MM.1S (cell line): ENCODE measurements at regions not wholly inside any gene's neighbourhood (a gene's known extent, or its start where the extent isn't known, plus 50 kb on each side); places are given as distances from the start of the nearest gene placed in this dataset.

Experiments
- DNase-seq: peaks from one replicate; pipeline ENCODE4 v3.0.0-alpha.2; 2015
- H2AFZ ChIP-seq: fragments of 300-600 bp; sonication (generic); 2 replicates; pipeline ENCODE4 v1.6.0; 2016; ENCODE audit warnings: antibody characterized with exemption, low read length
- H3F3A ChIP-seq: fragments of 300-600 bp; sonication (generic); 2 replicates; pipeline ENCODE4 v1.6.1; 2016; ENCODE audit warnings: mild to moderate bottlenecking, antibody characterized with exemption, low read length, moderate library complexity, mixed read lengths; ENCODE audit not compliant: insufficient read depth
- H3K27ac ChIP-seq: fragments of 300-600 bp; sonication (generic); 2 replicates; pipeline ENCODE4 v1.5.1; 2016; ENCODE audit warnings: mild to moderate bottlenecking, low read length
- H3K27me3 ChIP-seq: fragments of 300-600 bp; sonication (generic); replicated peaks from 2 replicates; pipeline ENCODE4 v1.6.0; 2016; ENCODE audit warnings: low read length; ENCODE audit not compliant: insufficient read depth
- H3K36me3 ChIP-seq: fragments of 300-600 bp; sonication (generic); replicated peaks from 2 replicates; pipeline ENCODE4 v1.6.1; 2016; ENCODE audit warnings: mild to moderate bottlenecking, low read length, mixed read lengths; ENCODE audit not compliant: insufficient read depth
- H3K4me1 ChIP-seq: fragments of 300-600 bp; sonication (generic); 2 replicates; pipeline ENCODE4 v1.6.1; 2016; ENCODE audit warnings: low read length, mixed read lengths
- H3K4me2 ChIP-seq: fragments of 300-600 bp; sonication (generic); 2 replicates; pipeline ENCODE4 v1.6.0; 2016; ENCODE audit warnings: low read depth, low read length
- H3K4me3 ChIP-seq: fragments of 300-600 bp; sonication (generic); 2 replicates; pipeline ENCODE4 v1.5.1; 2016; ENCODE audit warnings: low read length, mixed read lengths
- H3K79me2 ChIP-seq: fragments of 300-600 bp; sonication (generic); 2 replicates; pipeline ENCODE4 v1.6.1; 2016; ENCODE audit warnings: mixed run types, low read length, mixed read lengths
- H3K9ac ChIP-seq: fragments of 300-600 bp; sonication (generic); 2 replicates; pipeline ENCODE4 v1.6.1; 2016; ENCODE audit warnings: low read length, mixed read lengths
- H3K9me2 ChIP-seq: fragments of 300-600 bp; sonication (generic); replicated peaks from 2 replicates; pipeline ENCODE4 v1.6.1; 2016; ENCODE audit warnings: mild to moderate bottlenecking, low read length, mixed read lengths; ENCODE audit not compliant: insufficient read depth
- H3K9me3 ChIP-seq: fragments of 300-600 bp; sonication (generic); replicated peaks from 2 replicates; pipeline ENCODE4 v1.6.1; 2016; ENCODE audit warnings: mild to moderate bottlenecking, low read length, mixed read lengths; ENCODE audit not compliant: insufficient read depth
- H4K20me1 ChIP-seq: fragments of 300-600 bp; sonication (generic); 2 replicates; pipeline ENCODE4 v1.6.1; 2016; ENCODE audit warnings: mild to moderate bottlenecking, low read length, moderate library complexity, mixed read lengths; ENCODE audit not compliant: insufficient read depth
- EZH2 ChIP-seq: fragments of 300-600 bp; sonication (generic); optimal IDR thresholded peaks from 2 replicates; pipeline ENCODE3; 2017; ENCODE audit warnings: low read depth, mild to moderate bottlenecking, antibody characterized with exemption, low read length, mixed read lengths
- EZH2phosphoT487 ChIP-seq: fragments of 300-600 bp; sonication (generic); IDR thresholded peaks from 2 replicates; pipeline ENCODE4 v1.6.1; 2018; ENCODE audit warnings: antibody characterized with exemption, low read length
- TF ChIP-seq, protein P1 (sequence below): fragments of 300-600 bp; sonication (generic); IDR thresholded peaks from 2 replicates; pipeline ENCODE4 v1.5.1; 2016; ENCODE audit warnings: antibody characterized with exemption, low read length, mixed read lengths

DNA sequence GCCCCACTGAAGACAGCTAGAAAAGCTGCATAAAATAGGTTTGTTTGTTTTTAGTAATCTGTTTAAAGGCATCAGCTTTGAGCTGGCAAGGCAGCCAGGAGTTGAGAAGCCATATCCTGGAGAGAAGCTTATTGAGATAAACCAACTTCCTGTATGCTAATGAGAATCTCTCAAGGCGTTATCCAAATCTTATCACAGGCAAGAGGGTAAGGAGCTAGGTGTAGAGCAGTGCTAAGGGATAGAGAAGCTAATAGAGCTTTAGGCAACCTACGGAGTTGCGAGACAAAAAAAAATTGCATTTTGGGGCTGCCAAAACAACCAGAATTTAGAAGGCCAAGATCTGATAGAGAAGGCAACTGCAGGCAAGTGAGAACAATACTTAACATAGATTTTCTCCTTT is 641.6 kb downstream of the SH2D4B start:
- no peaks in the 10 kb centered on the region for H3F3A ChIP-seq
- no peaks in the 10 kb centered on the region for H3K79me2 ChIP-seq
- TF ChIP-seq, protein P1, sequence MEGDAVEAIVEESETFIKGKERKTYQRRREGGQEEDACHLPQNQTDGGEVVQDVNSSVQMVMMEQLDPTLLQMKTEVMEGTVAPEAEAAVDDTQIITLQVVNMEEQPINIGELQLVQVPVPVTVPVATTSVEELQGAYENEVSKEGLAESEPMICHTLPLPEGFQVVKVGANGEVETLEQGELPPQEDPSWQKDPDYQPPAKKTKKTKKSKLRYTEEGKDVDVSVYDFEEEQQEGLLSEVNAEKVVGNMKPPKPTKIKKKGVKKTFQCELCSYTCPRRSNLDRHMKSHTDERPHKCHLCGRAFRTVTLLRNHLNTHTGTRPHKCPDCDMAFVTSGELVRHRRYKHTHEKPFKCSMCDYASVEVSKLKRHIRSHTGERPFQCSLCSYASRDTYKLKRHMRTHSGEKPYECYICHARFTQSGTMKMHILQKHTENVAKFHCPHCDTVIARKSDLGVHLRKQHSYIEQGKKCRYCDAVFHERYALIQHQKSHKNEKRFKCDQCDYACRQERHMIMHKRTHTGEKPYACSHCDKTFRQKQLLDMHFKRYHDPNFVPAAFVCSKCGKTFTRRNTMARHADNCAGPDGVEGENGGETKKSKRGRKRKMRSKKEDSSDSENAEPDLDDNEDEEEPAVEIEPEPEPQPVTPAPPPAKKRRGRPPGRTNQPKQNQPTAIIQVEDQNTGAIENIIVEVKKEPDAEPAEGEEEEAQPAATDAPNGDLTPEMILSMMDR = no peak
- TF ChIP-seq EZH2 (no peak), EZH2phosphoT487 (no peak)
- H4K20me1 ChIP-seq = no peaks in the 10 kb centered on the region
- H3K4me1 ChIP-seq = no peaks in the 10 kb centered on the region
- no peaks in the 10 kb centered on the region for H3K9me3 ChIP-seq
- no peak for DNase-seq
- no peaks in the 10 kb centered on the region for H3K27me3 ChIP-seq
- H3K9me2 ChIP-seq = no peaks in the 10 kb centered on the region
- H3K36me3 ChIP-seq = no peaks in the 10 kb centered on the region
- H2AFZ ChIP-seq = no peak overlapping the region
- H3K4me3 ChIP-seq = no peak overlapping the region
- no peak overlapping the region for H3K4me2 ChIP-seq
- no peak overlapping the region for H3K9ac ChIP-seq
- no peak overlapping the region for H3K27ac ChIP-seq

DNA sequence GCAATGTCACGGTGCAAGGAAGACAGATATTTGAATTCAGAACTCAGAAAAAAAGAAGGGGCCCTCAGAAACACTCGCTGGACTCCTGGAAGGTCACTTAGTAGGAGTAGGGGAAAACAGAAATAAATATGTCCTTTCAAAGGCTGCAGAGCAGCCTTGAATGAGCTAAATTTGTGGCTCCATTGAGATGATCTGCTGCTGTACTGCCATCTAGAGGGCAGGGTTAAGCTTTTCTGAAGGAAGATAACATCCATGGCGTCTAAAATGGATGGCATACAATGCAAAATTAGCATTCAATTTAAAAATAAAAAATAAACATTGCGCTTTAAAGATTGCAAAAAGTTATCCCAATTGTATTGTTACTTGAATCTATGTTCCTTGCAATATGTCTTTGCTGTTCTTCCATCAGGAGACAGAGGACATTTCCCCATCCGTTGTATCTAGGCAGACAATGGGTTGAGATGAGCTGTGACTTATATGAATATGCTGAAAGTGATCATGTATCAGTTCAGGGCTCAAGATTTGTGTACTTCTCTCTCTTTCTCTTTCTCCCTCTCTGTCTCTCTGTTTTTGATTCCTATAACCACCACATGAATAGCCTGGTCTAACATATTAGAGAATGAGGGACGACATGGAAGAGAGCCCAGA is 642.2 kb downstream of the SH2D4B start:
- H3K9me3 ChIP-seq = no peaks in the 10 kb centered on the region
- H3K4me3 ChIP-seq = no peak overlapping the region
- no peaks in the 10 kb centered on the region for H3K79me2 ChIP-seq
- H3K36me3 ChIP-seq = no peaks in the 10 kb centered on the region
- H3K27me3 ChIP-seq = no peaks in the 10 kb centered on the region
- TF ChIP-seq EZH2phosphoT487 = no peak
- TF ChIP-seq, protein P1 = peak; percentile 67
- no peaks in the 10 kb centered on the region for H4K20me1 ChIP-seq
- no peak overlapping the region for H3K4me2 ChIP-seq
- no peaks in the 10 kb centered on the region for H3K9me2 ChIP-seq
- peak; percentile 45 for DNase-seq
- H3K4me1 ChIP-seq = no peaks in the 10 kb centered on the region
- H2AFZ ChIP-seq = no peak overlapping the region
- no peak overlapping the region for H3K9ac ChIP-seq
- no peak overlapping the region for H3K27ac ChIP-seq
- H3F3A ChIP-seq = no peaks in the 10 kb centered on the region

DNA sequence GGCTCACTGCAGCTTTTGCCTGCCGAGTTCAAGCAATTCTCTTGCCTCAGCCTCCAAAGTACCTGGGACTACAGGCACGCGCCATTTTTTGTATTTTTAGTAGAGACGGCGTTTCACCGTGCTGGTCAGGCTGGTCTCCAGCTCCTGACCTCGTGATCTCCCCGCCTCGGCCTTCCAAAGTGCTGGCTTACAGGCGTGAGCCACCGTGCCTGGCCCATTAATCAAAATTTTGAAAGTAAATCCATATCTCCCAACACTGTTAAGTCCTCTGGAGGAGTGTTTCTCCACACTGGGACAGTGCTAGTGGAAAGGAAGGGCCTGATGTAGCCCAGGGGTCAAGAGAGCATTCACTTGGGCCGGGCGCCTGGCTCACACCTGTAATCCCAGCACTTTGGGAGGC is 644.6 kb downstream of the SH2D4B start:
- Histone ChIP-seq H3K4me2 (no peak overlapping the region), H4K20me1 (no peaks in the 10 kb centered on the region), H3F3A (no peaks in the 10 kb centered on the region), H3K27me3 (no peaks in the 10 kb centered on the region), H3K27ac (no peak overlapping the region), H3K36me3 (no peaks in the 10 kb centered on the region), H3K4me1 (no peaks in the 10 kb centered on the region), H3K4me3 (no peak overlapping the region), H3K79me2 (no peaks in the 10 kb centered on the region), H3K9ac (no peak overlapping the region), H3K9me2 (no peaks in the 10 kb centered on the region), H2AFZ (no peak overlapping the region), H3K9me3 (no peaks in the 10 kb centered on the region)
- no peak for DNase-seq
- TF ChIP-seq EZH2phosphoT487 = no peak
- no peak for TF ChIP-seq EZH2

DNA sequence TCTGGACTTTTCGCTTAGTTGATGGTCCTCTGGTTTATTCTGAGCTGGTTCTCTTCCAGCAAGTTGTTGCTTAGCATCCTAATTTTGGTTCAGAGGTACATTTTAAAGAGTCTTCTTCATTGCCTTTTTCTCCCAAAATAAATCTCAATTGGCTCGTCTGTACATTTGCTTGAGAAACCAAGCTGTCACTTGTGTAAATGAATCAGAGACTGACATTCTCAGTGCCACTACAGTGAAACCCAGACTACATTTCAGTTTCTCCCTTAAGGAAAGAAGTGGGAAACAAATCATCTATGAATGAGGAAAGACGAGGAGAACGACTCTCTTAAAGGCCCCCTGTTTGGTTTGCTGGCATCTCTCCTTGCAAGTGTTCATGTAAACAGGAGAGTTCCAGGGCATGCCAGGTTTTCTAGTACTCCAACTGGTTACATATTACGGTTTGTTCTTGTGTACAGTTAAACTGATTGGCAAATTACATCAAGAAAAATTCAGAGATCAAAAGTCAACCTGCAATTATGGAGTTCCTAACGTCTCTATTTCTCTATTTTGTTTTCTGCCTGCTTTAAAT is 654.6 kb downstream of the SH2D4B start:
- Histone ChIP-seq H3K9ac (no peak overlapping the region), H3K9me3 (no peaks in the 10 kb centered on the region), H3K36me3 (no peaks in the 10 kb centered on the region), H3K4me3 (no peak overlapping the region), H3K27ac (no peak overlapping the region), H3K27me3 (no peaks in the 10 kb centered on the region), H3K79me2 (no peaks in the 10 kb centered on the region), H4K20me1 (no peaks in the 10 kb centered on the region), H2AFZ (no peak overlapping the region), H3K4me1 (no peaks in the 10 kb centered on the region), H3F3A (no peaks in the 10 kb centered on the region), H3K4me2 (no peak overlapping the region), H3K9me2 (no peaks in the 10 kb centered on the region)
- TF ChIP-seq, protein P1 = no peak
- no peak for TF ChIP-seq EZH2
- no peak for DNase-seq
